NT2/D1 (cell line): ENCODE measurements at regions not wholly inside any gene's neighbourhood (a gene's known extent, or its start where the extent isn't known, plus 50 kb on each side); places are given as distances from the start of the nearest gene placed in this dataset.

Experiments
- SUZ12 ChIP-seq: IDR thresholded peaks from 2 replicates; pipeline ENCODE4 v1.6.1; 2011; ENCODE audit not compliant: insufficient read length, insufficient read depth; ENCODE audit errors: extremely low read depth
- YY1 ChIP-seq: IDR thresholded peaks from 2 replicates; pipeline ENCODE4 v1.6.1; 2011; ENCODE audit not compliant: insufficient read length, insufficient read depth

DNA sequence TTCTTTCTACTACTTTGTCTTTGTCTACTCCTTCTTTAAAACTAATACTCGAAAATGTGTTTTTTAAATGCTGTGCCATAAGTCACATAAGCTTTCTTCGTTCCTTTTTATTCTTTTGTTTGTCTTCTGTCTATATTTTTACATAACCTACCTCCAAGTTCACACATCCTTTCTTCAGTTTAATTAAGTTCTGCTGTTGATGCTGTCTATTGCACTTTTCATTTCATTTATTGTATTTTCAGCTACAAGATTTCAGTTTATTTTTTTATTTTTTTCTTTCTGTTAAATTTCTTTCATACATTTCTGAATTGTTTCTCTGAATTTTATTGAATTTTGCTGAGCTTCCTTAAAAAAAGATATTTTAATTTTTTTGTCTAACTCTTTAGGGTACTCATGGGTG, 878.2 kb downstream of the MAT2B start:
- TF ChIP-seq YY1, result no peak
- no peak for TF ChIP-seq SUZ12
